GM12878 (cell line): ENCODE measurements at regions not wholly inside any gene's neighbourhood (a gene's known extent, or its start where the extent isn't known, plus 50 kb on each side); places are given as distances from the start of the nearest gene placed in this dataset.

Experiments used
- CBX5 ChIP-seq: sonication (generic); IDR thresholded peaks from 2 replicates; pipeline ENCODE4 v1.6.1; 2016; ENCODE audit warnings: low read depth, moderate library complexity, mild to moderate bottlenecking, inconsistent platforms
- CREB1 ChIP-seq: IDR thresholded peaks from 2 replicates; pipeline ENCODE4 v1.6.1; 2012; ENCODE audit warnings: low read depth, mild to moderate bottlenecking, inconsistent platforms
- CREM ChIP-seq: IDR thresholded peaks from 2 replicates; pipeline ENCODE4 v1.6.1; 2014; ENCODE audit warnings: antibody characterized with exemption, low read depth
- EED ChIP-seq: sonication (generic); IDR thresholded peaks from 2 replicates; pipeline ENCODE4 v1.6.1; 2016; ENCODE audit warnings: antibody characterized with exemption, low read depth
- ESRRA ChIP-seq: IDR thresholded peaks from 2 replicates; pipeline ENCODE4 v1.6.1; 2012; ENCODE audit warnings: mild to moderate bottlenecking, low read length, improper control_type of control experiment
- IRF4 ChIP-seq: IDR thresholded peaks from 2 replicates; pipeline ENCODE4 v1.6.1; 2011; ENCODE audit warnings: low read depth, low read length
- MEF2B ChIP-seq: fragments of 450-650 bp; IDR thresholded peaks from 2 replicates; pipeline ENCODE4 v1.6.1; 2018; ENCODE audit warnings: mild to moderate bottlenecking, moderate library complexity; ENCODE audit not compliant: partially characterized antibody, poor library complexity, severe bottlenecking
- RAD21 ChIP-seq: IDR thresholded peaks from 2 replicates; pipeline ENCODE4 v1.6.1; 2011; ENCODE audit warnings: mild to moderate bottlenecking, low read depth, low read length, moderate library complexity; ENCODE audit not compliant: insufficient read depth
- TF ChIP-seq, protein P1 (sequence below): fragments of 450-650 bp; formaldehyde crosslinking; IDR thresholded peaks from 2 replicates; pipeline ENCODE4 v1.4.0; 2020; ENCODE audit warnings: mild to moderate bottlenecking, moderate library complexity
- TF ChIP-seq, protein P2 (sequence below): IDR thresholded peaks from 2 replicates; pipeline ENCODE4 v1.6.1; 2011; ENCODE audit warnings: borderline replicate concordance, low read depth, mild to moderate bottlenecking, moderate library complexity, low read length; ENCODE audit not compliant: insufficient read depth, poor library complexity, severe bottlenecking

DNA sequence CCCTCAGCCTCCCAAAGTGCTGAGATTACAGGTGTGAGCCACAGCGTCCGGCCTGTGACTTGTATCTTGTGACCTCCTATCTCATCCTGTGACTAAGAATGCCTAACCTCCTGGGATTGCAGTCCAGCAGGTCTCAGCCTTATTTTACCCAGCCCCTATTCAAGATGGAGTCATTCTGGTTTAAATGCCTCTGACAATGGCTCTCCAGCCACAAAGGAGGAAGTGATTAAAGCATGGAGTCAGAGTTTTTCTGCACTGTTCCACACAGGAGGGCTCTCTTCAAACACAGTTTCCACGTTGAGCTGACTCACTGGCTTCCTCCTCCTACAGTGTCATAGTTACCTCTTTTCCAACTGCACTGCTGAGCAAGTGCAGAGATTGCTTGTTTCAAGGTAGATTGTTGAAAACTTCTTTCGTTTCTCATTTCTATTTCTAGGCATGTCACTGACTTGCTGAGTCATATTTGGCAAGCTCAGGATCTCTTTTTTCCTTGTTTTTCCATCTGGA lies 383.8 kb downstream of the PCNX1 start (continued):
- TF ChIP-seq, protein P1, sequence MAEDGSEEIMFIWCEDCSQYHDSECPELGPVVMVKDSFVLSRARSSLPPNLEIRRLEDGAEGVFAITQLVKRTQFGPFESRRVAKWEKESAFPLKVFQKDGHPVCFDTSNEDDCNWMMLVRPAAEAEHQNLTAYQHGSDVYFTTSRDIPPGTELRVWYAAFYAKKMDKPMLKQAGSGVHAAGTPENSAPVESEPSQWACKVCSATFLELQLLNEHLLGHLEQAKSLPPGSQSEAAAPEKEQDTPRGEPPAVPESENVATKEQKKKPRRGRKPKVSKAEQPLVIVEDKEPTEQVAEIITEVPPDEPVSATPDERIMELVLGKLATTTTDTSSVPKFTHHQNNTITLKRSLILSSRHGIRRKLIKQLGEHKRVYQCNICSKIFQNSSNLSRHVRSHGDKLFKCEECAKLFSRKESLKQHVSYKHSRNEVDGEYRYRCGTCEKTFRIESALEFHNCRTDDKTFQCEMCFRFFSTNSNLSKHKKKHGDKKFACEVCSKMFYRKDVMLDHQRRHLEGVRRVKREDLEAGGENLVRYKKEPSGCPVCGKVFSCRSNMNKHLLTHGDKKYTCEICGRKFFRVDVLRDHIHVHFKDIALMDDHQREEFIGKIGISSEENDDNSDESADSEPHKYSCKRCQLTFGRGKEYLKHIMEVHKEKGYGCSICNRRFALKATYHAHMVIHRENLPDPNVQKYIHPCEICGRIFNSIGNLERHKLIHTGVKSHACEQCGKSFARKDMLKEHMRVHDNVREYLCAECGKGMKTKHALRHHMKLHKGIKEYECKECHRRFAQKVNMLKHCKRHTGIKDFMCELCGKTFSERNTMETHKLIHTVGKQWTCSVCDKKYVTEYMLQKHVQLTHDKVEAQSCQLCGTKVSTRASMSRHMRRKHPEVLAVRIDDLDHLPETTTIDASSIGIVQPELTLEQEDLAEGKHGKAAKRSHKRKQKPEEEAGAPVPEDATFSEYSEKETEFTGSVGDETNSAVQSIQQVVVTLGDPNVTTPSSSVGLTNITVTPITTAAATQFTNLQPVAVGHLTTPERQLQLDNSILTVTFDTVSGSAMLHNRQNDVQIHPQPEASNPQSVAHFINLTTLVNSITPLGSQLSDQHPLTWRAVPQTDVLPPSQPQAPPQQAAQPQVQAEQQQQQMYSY (CRISPR knock-in tag) = no peak
- peak; percentile 31; the same call in 1 of the 2 replicates for TF ChIP-seq CREM
- TF ChIP-seq, protein P2, sequence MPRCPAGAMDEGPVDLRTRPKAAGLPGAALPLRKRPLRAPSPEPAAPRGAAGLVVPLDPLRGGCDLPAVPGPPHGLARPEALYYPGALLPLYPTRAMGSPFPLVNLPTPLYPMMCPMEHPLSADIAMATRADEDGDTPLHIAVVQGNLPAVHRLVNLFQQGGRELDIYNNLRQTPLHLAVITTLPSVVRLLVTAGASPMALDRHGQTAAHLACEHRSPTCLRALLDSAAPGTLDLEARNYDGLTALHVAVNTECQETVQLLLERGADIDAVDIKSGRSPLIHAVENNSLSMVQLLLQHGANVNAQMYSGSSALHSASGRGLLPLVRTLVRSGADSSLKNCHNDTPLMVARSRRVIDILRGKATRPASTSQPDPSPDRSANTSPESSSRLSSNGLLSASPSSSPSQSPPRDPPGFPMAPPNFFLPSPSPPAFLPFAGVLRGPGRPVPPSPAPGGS = no peak
- TF ChIP-seq RAD21 = no peak
- no peak for TF ChIP-seq CBX5
- peak; percentile 23 for TF ChIP-seq MEF2B
- TF ChIP-seq IRF4 = no peak
- no peak for TF ChIP-seq ESRRA
- TF ChIP-seq EED = peak; percentile 81
- TF ChIP-seq CREB1 = 0 out of 2 replicates have a peak, but pooled peaks have one; percentile 34
